Choroid plexus epithelial cell (primary cell): ENCODE measurements at regions not wholly inside any gene's neighbourhood (a gene's known extent, or its start where the extent isn't known, plus 50 kb on each side); places are given as distances from the start of the nearest gene placed in this dataset.
"Not testable (repeated sequence)": the region's sequence is repeated elsewhere in the genome, so short reads cannot be mapped to it uniquely, and the experiment has no call there.

Source experiments
- DNase-seq: peaks from one replicate; pipeline ENCODE4 v3.0.0-alpha.2; 2010; ENCODE audit warnings: low read depth
- H3K4me3 ChIP-seq: 2 replicates; pipeline ENCODE4 v1.5.1; 2011; ENCODE audit warnings: low read depth, mild to moderate bottlenecking, control low read depth, low read length, moderate library complexity
- TF ChIP-seq, protein P1 (sequence below): conservative IDR thresholded peaks from 2 replicates; pipeline ENCODE4 v1.5.1; 2011; ENCODE audit warnings: low read depth, mild to moderate bottlenecking, control low read depth, inconsistent platforms, low read length, moderate library complexity

DNA sequence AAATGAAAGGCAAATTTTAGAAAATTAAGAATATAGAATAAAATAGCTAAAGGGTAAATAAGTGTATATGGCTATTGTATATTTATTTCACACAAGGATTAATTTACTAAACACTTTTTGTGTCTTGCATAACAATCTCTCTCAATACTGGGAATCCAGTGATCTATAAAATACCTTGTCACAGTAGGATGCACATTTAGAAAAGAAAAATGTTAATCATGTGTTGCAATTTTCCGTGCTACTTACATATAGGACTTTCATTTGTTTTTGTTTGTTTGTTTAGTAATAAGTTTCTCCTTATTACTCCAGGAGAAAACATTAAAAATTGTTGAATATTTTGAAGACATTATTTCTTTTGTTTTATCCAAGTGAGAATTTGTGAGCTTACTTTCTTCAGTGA lies 1533.3 kb downstream of the SLITRK5 start:
- TF ChIP-seq, protein P1, sequence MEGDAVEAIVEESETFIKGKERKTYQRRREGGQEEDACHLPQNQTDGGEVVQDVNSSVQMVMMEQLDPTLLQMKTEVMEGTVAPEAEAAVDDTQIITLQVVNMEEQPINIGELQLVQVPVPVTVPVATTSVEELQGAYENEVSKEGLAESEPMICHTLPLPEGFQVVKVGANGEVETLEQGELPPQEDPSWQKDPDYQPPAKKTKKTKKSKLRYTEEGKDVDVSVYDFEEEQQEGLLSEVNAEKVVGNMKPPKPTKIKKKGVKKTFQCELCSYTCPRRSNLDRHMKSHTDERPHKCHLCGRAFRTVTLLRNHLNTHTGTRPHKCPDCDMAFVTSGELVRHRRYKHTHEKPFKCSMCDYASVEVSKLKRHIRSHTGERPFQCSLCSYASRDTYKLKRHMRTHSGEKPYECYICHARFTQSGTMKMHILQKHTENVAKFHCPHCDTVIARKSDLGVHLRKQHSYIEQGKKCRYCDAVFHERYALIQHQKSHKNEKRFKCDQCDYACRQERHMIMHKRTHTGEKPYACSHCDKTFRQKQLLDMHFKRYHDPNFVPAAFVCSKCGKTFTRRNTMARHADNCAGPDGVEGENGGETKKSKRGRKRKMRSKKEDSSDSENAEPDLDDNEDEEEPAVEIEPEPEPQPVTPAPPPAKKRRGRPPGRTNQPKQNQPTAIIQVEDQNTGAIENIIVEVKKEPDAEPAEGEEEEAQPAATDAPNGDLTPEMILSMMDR = no peak
- no peak overlapping the region for H3K4me3 ChIP-seq
- DNase-seq = no peak

DNA sequence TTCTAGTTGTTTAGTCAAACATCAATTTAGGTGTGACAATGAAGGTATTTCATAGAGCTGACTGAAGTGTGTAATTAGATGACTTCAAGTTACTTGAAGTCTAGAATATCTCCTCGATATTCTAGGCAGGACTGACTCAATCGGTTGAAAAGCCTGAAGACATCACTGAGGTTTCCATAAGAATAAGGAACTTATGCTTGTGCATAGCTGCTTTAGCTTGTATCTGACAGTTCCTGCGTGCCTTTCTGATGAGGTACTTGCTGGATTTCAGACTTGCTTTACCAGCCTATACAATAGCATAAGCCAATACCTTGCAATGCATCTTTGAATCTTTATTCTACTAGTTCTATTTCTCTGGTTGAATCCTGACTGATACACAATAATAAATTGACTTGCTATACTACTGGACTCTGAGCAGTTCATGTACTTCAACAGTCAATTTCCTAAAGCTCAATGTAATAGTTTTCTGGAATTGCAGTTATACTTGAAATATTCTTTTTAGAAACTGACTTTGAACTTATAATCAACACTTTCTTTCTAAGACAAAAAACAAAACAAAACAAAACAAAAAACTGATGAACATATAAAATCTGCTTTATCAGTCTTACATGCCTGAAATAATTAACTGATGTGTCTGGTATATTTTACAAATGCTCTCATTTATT lies 1534.8 kb downstream of the SLITRK5 start:
- TF ChIP-seq, protein P1 = no peak
- DNase-seq = no peak

DNA sequence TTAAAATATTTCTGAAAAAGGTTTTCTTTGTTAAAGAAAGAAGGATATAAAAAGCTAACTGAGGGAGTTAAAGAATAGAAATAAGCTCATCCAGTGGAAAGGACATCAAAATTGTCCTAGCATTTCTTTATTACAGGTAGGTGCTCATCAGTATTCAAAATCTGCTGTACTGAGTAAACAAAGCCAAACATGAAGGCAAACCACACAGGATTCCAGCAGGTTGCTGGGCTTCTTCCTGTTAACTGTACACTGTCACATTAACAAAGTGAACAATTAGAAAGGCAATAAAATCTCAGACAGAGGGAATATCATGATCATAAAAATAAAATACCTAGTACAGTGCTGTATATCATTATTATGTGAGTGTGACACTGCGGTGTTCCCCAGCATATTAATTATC lies 1541.0 kb downstream of the SLITRK5 start:
- TF ChIP-seq, protein P1 = no peak
- DNase-seq = no peak
- H3K4me3 ChIP-seq = no peak overlapping the region

More for the DNA sequence above, 1534.8 kb downstream of the SLITRK5 start:
- no peak overlapping the region for H3K4me3 ChIP-seq

DNA sequence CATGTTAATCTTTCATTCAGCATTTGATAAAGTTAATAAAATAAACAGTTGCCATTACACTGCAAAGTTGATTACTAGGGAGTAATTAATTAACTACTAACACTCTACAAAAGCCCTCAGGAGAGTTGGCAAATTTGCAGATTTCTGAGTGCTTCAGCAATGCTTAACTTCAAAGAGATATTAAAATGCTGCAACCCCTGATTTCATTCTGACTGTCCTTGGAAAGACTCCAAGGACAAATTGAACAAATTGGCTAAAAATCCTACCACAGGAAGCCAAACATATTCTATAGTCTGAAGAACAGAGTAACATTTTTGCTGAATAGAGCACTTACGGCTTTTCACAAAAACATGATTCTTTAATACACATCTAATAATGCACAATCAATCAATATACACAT lies 1543.0 kb downstream of the SLITRK5 start:
- H3K4me3 ChIP-seq = no peak overlapping the region
- DNase-seq = peak; percentile 38
- TF ChIP-seq, protein P1 = no peak

DNA sequence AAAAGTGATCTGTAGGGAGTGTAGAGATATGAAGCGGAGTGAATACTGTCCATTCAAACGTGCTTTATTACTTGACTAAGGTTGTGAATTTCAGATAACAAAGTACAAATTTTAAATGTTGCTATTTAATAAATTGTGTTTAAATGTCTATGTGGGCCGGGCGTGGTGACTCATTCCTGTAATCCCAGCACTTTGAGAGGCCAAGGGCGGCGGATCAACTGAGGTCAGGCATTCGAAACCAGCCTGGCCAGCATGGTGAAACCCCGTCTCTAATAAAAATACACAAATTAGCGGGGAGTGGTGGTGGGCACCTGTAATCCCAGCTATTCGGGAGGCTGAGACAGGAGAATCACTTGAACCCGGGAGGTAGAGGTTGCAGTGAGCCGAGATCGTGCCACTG lies 1544.1 kb downstream of the SLITRK5 start:
- H3K4me3 ChIP-seq, DNase-seq: not testable (repeated sequence)

DNA sequence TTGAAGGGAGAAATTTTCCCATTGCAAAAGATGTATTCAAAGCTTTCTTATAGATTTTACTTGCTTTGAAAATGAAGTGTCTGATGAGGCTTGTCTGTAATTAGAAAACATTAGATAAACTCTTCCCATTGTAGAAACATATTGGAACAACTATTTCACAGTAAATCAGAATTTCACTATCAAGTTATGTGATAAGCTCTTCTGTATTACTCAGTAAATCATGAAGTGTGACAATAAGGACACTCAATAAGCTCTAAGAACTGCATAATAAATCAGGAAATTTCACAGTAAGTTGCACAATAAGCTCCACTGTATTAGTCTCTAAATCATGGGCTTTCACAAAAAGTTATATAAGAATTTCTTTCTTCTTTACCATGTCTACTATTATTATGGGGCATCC lies 1546.6 kb downstream of the SLITRK5 start:
- no peak for DNase-seq
- TF ChIP-seq, protein P1 = no peak
- no peak overlapping the region for H3K4me3 ChIP-seq

DNA sequence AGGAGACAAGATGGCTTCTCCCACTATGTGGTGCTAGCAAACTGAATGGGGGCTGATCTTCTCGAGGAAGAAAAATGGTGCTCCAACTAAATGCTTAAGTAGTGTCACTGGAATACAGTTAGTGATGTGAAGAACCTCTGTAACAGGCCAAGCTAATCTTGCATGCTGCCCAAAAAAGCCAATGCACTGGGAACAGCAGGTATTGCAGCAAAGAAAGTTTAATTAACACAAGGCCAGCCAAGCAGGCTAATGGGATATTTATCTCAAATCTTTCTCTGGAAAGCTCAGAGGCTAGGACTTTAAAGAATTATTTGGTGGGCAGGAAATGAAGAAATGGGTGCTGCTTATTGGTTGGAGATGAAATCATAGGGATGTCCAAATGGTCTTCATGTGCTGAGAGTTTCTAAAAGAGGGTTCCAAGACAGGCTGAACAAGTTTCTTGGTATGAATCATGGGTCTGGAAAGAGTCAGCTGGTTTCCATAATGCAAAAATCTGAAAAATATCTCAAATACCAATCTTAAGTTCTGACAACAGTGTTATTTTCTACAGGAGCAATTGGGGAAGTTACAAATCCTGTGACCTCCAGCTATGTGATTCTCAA lies 1550.5 kb downstream of the SLITRK5 start:
- TF ChIP-seq, protein P1 = no peak
- peak; percentile 4 for DNase-seq
- no peak overlapping the region for H3K4me3 ChIP-seq
